ENCODE measurements at regions not wholly inside any gene's neighbourhood (a gene's known extent, or its start where the extent isn't known, plus 50 kb on each side); places are given as distances from the start of the nearest gene placed in this dataset.

DNA sequence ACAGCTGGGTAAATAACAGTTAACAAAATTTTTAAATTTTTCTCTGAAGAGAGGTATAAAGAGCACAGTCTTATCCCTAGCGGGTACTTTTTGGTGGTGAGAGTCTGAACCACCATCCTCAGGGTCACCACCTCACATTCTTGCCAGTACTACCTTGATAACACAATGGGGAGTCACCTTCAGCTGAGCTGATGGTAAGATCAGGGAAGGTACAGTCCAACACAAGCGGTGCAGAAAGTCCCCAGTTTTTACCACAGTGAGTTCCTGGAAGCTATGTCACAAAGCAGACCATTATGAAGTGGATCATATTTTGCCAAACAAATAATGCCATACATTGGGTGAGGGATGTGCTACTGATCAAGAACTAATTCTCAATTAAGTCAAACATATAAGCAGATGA is 176.9 kb downstream of the FASLG start:
- Histone ChIP-seq H2BK15ac (ENCODE audit: low read length) (no peak overlapping the region), H3K14ac (ENCODE audit: insufficient read length) (no peak overlapping the region), H4K91ac (replicated peaks; ENCODE audit: insufficient read length, low read length) (no peak overlapping the region), H3K79me1 (ENCODE audit: low read depth, low read length) (no peaks in the 10 kb centered on the region), H3K36me3 (ENCODE audit: control insufficient read depth in 2 of 4, insufficient read depth in 4 of 4, low read length in 3 of 4) (no peaks in the 10 kb centered on the region), H3K56ac (replicated peaks; ENCODE audit: insufficient read length, low read depth, low read length) (no peak overlapping the region), H3K23me2 (ENCODE audit: low read depth, low read length) (no peaks in the 10 kb centered on the region), H2AFZ (ENCODE audit: low read length) (no peak overlapping the region), H3K4me1 (replicated peaks in 1 of 4; ENCODE audit: control insufficient read depth in 3 of 4, insufficient read depth in 4 of 4, low read length in 3 of 4) (no peaks in the 10 kb centered on the region), H3K4ac (replicated peaks; ENCODE audit: insufficient read length, low read depth, low read length) (no peak overlapping the region), H4K20me1 (replicated peaks in 1 of 2; ENCODE audit: control insufficient read depth in 1 of 2, insufficient read depth in 2 of 2, low read length in 2 of 2) (no peaks in the 10 kb centered on the region), H2BK5ac (ENCODE audit: low read depth, low read length) (no peak overlapping the region), H3K79me2 (ENCODE audit: control insufficient read depth in 1 of 2, insufficient read depth in 2 of 2, low read length in 2 of 2) (no peaks in the 10 kb centered on the region), H3K4me3 (ENCODE audit: extremely low read depth in 1 of 4, insufficient read depth in 2 of 4, low read depth in 3 of 4, low read length in 4 of 4) (no peak overlapping the region), H3K27me3 (replicated peaks in 1 of 4; ENCODE audit: control insufficient read depth in 3 of 4, extremely low read depth in 1 of 4, insufficient read depth in 3 of 4, low read length in 3 of 4) (no peaks in the 10 kb centered on the region), H3K4me2 (ENCODE audit: insufficient read depth in 1 of 2, low read depth in 2 of 2, low read length in 2 of 2) (no peak overlapping the region), H2BK12ac (ENCODE audit: low read depth, low read length) (no peak overlapping the region), H2BK120ac (replicated peaks; ENCODE audit: low read depth, low read length) (no peak overlapping the region), H4K5ac (ENCODE audit: insufficient read length, low read depth, low read length) (no peak overlapping the region), H3K18ac (ENCODE audit: extremely low read depth, low read length) (no peak overlapping the region), H2BK20ac (ENCODE audit: low read length) (no peak overlapping the region), H3K27ac (ENCODE audit: low read depth, low read length) (no peak overlapping the region), H3K9ac (replicated peaks in 1 of 4; ENCODE audit: extremely low read depth in 1 of 4, low read depth in 3 of 4, low read length in 3 of 4) (no peak overlapping the region), H3K9me3 (ENCODE audit: insufficient read depth in 2 of 2, low read depth in 1 of 2, low read length in 1 of 2) (no peaks in the 10 kb centered on the region), H2AK5ac (ENCODE audit: low read depth, low read length) (no peak overlapping the region), H3K23ac (ENCODE audit: insufficient read length) (no peak overlapping the region), H4K8ac (ENCODE audit: extremely low read depth, insufficient read depth, low read length) (no peak overlapping the region)
- CTCF ChIA-PET (ENCODE audit: partially characterized antibody), result interaction anchor here (1.2 to 2.2 kb wide), 3 partner anchors 10 to 366 kb away, joined by 4 to 9 read pairs (median 7); no protein-coding TSS in a partner anchor
- DNase-seq (ENCODE audit: low read depth in 1 of 2, low spot score in 2 of 2) (no peak), FAIRE-seq (no peak)
- 88% methylated on average over 2 of the region's 2 CpGs; no CpG with 5 or more reads in 1 of the 2 experiments for WGBS, 2 experiments (ENCODE audit: extremely low coverage in 1 of 2, insufficient coverage in 1 of 2, insufficient read length in 1 of 2, insufficient replicate concordance in 2 of 2, low coverage in 1 of 2, low lambda C conversion rate in 2 of 2, missing lambda C conversion rate in 1 of 2)
- POLR2A ChIA-PET (ENCODE audit: partially characterized antibody), result no interaction called here
- TF ChIP-seq CHD2 (IDR thresholded peaks at IDR 0.05; ENCODE audit: low read length) (no peak), POLR2AphosphoS5 (IDR thresholded peaks at IDR 0.05; ENCODE audit: low read depth, low read length) (no peak), TBP (IDR thresholded peaks at IDR 0.05; ENCODE audit: low read depth, low read length) (no peak), BCL11A (IDR thresholded peaks at IDR 0.05; ENCODE audit: low read depth in 2 of 2, low read length in 2 of 2) (no peak), EP300 (IDR thresholded peaks at IDR 0.05; ENCODE audit: borderline replicate concordance in 1 of 2, low read depth in 2 of 2, low read length in 2 of 2) (no peak), KDM4A (IDR thresholded peaks at IDR 0.05; ENCODE audit: low read depth, low read length, severe bottlenecking) (no peak), NANOG (IDR thresholded peaks at IDR 0.05; ENCODE audit: insufficient read depth, low read depth, low read length, poor library complexity, severe bottlenecking) (no peak), SIX5 (IDR thresholded peaks at IDR 0.05; ENCODE audit: low read depth, low read length) (no peak), CBX5 (IDR thresholded peaks at IDR 0.05; ENCODE audit: low read depth, low read length) (no peak), SIN3A (conservative IDR thresholded peaks at IDR 0.05 in 1 of 2, IDR thresholded peaks at IDR 0.05 in 1 of 2; ENCODE audit: low read depth in 1 of 2, low read length in 2 of 2) (no peak)
- TF ChIP-seq, protein P1, sequence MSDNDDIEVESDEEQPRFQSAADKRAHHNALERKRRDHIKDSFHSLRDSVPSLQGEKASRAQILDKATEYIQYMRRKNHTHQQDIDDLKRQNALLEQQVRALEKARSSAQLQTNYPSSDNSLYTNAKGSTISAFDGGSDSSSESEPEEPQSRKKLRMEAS (IDR thresholded peaks at IDR 0.05), result no peak

Measured in H1 (cell line).